ENCODE measurements at regions not wholly inside any gene's neighbourhood (a gene's known extent, or its start where the extent isn't known, plus 50 kb on each side); places are given as distances from the start of the nearest gene placed in this dataset.

DNA sequence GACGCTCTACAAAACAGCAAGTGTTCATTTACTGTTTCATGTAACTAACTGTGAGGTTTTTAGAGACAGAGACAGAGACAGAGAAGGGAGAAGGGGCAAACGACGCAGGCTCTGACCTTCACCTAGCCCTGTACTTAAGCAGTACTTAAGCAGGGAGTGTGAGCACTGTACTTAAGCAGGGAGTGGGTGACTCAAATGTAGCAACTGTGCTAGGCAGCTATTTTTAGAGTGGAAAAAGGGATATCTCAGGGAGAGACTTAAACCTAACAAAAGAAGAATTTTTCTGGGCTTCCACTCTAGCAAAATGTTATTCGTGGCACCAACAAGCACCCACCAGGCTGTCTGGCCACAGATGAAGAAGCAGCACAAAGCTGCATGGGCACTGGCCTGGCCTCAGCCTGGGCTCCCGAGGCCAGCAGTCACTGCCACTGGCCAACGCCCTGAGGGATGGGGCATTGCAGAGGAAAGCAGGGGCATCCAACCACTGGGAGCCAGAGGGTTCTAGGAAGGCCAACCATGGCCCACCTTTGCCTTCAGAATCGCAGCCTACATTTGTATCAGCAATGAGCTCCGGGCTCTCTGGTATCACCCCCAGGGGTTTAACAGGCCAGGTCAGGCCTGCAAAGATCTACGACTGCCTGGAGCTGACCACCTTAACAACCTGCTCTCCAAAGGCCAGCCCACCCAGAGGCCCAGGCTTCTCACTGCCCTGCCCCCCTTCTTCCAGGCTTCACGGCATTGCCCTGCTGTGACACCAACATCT is 154.3 kb downstream of the TTC32 start:
- DNase-seq (ENCODE audit: low spot score) = no peak

DNA sequence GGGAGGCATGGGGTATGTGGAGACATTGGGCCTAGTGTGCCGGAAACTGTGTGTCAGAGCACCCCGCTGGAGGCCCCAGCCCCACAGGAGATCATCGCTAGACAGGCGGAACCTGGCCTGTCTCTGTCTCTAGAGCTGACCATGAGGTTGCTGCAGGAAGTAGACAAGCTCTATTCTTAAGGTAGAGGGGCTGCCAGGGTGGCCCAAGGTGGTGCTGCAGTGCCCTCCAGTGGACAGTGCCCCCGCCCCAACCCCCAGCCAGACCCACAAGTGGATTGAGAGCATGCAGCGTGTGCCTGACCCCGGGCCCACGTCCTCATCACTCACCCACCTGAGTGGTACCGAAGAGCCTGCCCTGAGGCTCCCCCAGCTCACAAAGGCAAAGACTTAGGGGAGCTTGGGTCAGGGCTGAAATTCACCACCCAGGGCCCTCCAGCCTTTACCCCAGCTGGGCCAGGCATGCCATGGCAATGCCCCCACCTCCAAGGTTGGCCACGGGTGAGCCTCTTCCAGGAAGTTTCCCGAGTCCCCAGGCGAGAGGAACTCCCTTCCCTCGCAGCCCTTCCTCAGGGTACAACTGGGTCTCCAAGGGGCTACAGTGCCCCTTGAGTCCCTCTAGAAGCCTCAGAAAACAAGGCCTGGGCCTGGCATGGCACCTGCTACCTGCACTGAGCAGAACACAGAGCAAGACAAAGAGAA is 155.0 kb downstream of the TTC32 start:
- no peak for DNase-seq (ENCODE audit: low spot score)

DNA sequence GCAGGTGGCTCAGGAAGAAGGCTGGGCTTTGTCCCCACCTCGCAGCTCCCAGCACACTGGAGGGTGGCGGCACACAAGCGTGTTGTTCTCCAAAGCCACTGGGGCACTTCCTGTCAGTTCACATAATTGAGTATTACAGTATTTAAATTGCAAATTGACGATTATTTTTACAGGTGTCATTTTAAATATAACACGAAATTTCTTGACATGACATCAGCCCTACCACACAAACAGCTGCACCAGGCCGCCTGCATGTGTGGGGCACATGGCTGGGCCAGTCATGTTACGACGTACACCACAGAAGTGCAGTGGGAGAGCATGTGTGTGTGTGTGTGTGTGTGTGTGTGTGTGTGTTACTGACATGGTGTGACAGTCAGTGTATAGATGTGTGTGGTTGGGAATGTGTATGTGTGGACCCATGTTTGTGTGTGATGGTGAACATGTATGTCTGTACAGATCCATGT is 155.6 kb downstream of the TTC32 start:
- DNase-seq (ENCODE audit: low spot score) = no peak

DNA sequence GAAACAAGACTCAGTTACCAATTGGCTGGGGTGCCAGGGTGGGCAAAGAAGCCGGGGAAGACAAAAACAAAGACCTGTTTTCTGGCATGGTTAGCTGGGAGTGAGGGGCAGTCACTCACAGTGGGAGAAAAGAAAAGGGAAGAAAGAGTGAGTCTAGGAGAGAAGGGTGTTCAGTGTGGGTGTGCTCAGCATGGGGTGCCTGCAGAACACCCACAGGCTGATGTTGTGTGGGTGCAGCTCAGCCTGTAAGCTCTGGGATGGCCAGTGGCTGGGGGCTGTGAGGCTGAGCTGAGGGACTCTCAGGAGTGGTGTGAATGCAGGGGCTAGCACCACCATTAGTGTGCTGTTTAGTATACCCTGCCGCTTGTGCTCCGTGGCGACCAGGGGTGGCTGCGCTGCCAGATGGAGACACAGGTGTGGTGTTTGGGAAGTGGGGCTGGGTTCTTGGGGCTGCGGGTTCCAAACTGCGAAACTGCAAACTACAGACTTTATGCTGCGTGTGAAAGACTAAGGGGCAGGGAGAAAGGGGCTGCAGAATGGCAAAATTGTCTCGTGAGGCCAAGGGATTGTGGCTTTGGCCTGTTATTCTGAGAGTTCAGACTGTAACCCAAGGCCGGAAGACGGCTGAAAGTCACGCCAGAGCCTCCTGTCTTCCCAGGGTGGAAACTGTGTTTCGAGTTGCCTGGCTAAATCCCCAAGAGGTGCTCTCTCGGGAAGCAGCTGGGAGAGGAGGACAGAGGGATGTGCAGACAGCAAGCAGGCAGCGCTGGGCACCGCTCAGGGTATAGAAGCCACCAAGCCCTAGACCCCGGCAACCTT is 156.3 kb downstream of the TTC32 start:
- no peak for DNase-seq (ENCODE audit: low spot score)

DNA sequence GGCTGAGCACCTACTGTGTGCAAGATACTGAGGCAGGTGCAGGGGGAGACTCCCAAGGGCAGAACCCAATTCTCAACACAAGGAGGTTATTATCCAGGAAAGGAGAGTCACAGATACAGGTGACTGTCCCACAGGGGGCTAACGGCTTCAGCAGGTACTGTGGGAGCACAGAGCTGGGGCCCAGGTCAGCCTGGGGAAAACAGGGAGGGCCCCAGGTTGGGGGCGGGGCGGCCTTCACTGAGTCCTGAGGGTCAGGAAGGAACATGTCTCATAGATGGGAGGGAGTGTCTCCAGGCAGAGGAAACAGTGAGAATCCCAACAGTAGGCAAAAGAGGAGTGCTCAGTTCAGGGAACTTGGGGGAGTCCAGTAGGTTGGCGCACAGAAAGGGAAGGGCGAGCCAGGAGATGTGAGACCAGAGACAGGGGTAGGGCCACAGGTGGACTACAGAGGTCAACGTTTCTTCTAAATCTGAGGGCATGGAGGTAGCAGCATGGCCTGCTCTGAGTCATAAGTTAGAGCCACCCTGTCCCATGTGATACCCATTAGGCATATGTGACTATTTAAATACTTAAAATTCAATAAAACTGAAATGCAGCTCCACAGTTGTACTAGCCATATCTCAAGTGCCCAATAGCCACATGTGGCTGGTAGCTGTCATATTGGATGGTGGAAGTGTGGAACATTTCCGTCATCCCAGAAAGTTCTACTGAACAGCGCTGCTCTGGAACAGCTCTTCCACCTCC is 157.2 kb downstream of the TTC32 start:
- DNase-seq (ENCODE audit: low spot score) = no peak

DNA sequence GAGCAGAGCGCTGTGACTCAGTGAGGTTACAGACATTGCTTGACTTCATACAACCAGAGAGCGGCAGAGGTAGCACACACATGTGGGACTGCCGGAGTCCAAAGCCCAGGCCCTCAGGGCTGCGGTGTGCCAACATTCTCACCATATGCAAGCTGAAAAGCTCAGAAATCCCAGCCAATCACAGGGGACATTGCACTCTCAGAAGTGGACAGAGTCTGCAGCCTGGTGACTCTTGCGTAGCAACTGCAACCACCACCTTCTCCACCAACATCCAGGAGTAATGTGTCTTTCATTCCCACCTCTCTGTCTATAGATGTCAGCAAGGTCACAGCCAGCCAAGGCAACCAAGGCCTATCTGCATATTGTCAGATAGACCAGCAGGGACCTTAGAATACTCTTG is 158.1 kb downstream of the TTC32 start:
- DNase-seq (ENCODE audit: low spot score) = no peak

DNA sequence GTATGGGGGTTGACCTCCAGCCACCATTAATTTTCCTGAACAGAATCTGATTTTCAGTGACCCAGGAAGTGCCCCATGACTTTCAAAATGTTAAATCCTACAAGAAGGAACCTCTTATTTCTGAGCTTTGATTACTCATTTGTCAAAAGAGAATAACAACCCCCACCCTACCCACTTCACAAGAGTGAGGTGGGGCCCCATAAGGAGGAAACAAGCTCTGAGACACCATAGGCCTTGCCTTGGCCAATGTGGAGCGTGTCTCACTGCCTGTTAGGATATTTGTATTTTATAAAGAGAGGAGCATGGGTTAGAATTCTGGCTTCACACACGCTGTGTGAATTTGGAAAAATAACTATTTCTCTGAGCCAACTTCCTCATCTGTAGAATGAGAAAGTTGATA is 158.9 kb downstream of the TTC32 start:
- no peak for DNase-seq (ENCODE audit: low spot score)

DNA sequence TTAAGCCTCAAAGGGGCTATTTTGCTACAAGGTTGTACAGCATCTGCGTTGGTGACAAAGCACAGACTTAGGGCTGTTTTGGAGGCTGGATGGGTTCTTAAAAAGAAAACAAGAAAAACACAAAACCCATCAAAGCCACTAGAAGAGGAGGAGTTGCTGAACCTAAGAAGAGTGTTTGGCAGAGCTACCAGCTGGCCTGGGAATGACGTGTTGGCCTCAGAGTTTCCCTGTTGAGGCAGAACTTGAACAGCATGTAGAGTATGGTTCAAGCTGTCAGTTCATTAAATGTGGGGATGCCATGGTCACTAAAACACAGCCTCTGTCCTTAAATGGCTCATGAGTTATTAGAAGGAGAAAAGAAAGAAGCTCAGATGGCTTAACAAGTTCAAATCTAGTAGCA is 162.5 kb downstream of the TTC32 start:
- no peak for DNase-seq (ENCODE audit: low spot score)

DNA sequence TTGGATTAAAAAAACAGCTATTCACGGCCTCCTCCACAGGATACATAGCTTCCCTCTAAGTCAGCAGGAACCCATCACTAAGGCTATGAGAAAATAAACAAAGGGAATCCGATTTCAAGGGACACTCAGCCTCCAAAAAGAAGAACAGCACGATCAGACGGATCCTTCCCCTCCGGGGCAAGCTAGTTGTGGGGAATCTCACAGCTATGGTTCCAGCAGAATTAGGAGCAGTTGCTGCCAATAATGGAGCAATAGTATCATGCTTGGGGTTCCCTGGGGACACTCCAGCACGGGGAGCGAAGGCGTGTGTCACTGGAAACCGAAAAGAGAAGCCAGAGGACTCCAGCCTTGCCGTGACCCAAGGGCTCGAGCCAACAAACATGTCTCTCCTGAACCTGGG is 163.1 kb downstream of the TTC32 start:
- DNase-seq (ENCODE audit: low spot score) = no peak

DNA sequence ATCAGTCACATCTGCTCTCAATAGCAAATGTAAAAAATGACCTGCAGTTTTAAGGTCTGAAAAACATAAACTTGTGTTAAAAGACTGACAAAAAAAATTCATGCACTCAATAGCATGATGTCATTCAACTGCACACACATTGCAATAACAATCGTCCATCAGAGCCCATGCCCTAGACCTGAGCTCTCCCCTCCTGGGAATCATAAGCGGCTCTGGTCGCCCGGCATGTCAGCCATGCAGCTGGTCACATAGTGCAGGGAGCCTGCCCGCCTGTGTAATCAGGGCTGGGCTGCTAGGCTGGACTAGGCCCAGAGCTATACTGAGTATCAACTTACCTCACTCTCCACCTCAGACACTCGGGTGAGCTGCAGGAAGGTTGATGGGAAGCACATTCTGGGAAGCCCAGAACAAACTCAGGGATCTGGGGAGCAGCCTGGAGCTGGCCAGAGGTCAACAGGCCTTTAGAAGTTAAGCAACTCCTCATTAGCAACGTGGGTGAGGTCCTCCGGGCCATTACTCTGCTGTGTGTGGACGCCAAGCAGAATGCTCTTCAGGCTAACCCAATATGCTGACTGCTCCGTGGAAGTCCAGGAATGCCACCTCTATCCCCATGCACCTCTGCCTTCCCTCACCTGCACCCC is 165.5 kb downstream of the TTC32 start:
- DNase-seq (ENCODE audit: low spot score) = no peak

DNA sequence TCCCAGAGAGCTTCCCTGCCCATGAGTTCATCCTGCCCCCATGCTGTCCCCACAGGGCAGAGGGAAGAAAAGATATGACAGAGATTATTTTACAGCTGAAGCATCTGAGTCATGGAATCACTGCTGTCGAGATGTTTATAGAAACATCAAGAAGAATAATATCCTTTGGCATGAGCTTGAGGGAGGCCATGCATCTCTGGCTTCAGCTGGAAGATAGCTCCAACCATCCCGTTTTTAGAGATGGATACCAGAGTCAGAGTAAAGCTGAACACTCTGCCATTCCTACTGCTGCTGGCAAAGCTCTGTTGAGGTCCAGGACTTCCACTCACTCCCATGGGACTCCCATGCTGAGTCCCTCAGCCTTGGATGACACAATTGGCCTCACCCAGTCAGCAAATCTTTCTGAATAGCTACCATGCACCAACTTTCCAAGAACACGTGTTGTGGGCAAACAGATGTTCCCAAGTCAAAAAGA is 167.8 kb downstream of the TTC32 start:
- no peak for DNase-seq (ENCODE audit: low spot score)

DNA sequence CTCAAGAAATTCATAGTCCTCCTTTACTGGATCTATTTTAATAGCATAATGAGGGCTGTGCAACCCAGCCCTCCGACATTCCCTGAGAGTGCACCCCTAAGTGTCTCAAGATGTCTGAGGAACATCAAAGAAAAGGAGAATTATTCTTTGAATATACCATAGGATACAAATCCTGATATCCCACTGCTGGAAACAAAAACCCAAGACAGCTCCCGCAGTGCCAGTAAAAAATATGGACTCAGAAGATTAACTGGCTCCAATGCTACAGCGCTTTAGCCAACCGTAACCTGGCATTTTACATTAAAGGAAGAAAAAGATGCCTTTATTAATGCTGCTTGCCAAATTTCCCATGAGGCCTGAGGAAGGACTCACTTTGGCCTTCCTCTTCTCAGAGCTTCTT is 168.4 kb downstream of the TTC32 start:
- DNase-seq (ENCODE audit: low spot score) = no peak

DNA sequence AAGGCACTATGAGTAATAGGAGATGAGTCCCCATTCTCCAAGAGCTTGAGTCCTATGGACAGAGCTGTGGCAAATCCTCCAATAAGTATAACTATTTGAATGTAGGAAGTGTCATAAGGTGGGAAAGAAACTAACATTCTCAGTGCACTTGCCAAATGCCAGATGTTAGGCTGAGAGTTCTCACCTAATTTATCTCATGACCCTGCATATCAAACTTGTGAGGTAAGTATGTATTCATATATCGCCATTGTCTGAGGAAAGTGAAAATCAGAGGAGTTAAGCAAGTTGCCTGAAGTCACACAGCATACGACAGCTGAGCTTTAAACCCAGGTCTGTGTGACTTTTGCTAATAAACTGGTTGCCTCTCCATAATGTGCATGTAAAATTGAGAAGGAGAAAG is 169.5 kb downstream of the TTC32 start:
- no peak for DNase-seq (ENCODE audit: low spot score)

DNA sequence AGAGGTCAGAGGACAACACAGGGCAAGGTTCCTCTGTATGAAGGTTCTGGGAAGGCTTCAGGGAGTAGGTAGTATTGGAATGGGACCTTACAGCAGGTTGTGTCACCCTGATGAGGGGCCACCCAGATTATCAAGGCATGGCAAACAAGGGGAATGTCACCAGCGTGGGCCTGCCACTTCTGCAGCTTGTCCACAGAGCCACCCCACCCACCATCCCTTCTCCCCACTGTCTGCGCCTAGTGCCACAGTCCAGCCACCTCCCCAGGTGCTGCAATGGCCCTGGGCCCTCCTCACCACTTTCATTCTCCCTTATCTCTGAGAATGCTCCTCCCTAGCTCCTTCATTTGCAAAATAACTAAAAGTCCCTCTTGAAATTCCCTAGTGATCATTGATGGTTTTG is 170.3 kb downstream of the TTC32 start:
- DNase-seq (ENCODE audit: low spot score) = no peak

DNA sequence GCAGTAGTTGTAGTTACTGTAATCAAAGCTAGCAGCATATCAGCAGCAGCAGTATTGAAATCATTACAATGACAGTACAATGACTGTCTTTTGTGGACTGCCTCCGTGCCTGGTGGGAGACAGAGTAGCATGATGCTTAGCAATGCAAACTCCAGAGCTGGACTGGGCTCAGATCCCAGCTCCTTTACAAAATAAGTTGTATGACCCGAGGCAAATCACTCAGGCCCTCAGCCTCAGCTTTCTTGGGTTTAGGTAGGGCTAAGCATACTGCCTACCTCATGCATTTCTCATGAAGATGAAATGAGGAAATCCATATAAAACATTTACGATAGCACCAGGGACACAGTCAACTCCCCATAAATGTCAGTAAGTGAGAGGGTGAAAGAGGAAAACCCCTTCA is 170.7 kb downstream of the TTC32 start:
- DNase-seq (ENCODE audit: low spot score) = no peak

DNA sequence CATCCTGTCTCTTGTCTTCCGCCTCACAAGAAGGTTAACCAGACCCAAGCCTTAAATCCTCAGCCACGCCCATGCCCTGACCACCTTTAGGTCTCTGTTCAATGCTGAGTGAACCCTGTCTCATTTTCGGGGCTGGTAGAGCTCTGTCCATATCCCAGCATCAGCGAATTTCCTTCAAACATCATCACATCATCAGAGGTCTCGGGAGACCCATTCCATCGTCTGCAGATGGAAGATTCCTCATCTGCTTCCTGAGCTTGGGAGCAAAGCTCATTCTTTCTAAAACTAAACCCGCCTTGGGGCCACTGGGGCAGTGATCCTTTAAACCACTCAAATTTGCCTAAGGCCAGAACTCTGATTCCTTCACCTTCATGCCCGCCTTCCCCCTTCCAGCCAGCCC is 173.7 kb downstream of the TTC32 start:
- DNase-seq (ENCODE audit: low spot score) = no peak

DNA sequence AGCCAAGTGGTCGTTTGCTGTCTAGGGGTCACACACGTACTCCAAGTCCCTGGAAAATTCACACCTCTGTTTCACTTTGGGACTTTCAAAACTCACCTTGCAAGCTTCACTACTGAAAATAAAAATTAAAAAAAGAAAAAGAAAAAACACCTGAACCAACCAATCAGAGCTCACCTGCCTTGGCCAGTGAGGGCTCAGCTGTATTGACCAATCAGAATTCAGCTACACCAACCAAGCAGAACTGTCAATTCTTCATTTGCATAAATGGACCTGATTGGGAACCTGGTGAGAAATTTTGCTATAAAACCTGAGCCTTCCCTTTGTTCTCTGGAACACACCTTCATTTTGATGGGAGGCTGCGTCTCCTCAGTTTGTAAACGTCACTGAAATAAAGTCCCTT is 176.4 kb downstream of the TTC32 start:
- no peak for DNase-seq (ENCODE audit: low spot score)

DNA sequence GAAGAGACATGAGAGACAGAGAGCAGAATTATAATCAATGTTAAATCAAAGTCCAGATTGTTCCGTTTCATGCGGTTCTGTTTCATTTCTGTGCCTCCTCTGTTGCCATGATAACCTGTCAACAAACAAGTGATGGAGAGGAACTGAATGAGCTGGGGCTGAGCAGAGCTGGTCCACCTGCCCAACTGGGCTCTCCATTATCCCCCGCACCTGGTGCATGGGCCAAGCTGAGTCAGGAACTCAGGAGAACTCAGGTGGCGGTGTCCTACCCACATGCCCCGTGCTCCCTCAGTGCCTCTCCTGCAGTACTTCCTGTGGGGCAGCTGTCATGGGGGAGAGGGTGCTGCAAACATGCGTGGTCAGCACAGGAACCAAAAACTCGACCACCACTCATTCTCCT is 178.8 kb downstream of the TTC32 start:
- DNase-seq (ENCODE audit: low spot score) = no peak

DNA sequence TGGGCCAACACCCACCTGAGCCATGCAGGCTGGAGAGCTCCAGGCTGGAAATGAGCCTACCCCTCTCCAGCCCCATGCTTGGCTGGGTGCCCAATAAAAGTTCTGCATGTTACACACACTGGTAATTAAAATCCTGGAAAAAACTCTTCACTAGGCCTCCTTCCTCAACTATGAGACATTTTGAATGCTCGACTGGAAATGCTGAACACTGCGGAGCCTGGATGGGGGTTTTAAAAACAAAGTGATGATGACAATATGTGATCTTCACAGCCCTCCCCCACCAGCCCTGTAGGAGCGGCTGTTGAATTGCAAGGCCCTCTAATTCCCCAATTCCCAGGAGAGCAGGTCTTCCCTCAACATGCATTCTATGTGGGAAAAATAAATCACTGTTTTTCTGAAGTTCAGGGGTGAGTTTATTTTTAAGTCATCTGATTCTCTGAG is 179.2 kb downstream of the TTC32 start:
- no peak for DNase-seq (ENCODE audit: low spot score)

DNA sequence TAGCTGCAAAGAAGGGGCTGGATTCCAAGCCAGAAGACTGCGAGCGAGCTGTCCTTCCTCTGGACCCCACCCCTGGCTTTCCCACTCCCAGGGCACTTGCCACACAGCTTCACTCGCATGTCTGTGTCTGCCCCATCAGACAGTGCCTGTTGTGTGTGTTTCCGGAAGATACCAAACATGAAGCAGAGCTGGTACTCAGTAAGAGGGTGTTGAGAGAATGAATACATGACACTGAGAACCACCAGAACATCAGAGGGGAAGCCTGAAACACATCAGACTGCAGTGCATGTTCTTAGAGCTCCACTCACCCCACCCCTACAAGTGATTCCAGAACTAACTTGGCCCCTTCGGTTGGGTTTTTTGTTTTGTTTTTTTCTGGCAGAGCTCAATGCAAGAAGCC is 181.5 kb downstream of the TTC32 start:
- no peak for DNase-seq (ENCODE audit: low spot score)

DNA sequence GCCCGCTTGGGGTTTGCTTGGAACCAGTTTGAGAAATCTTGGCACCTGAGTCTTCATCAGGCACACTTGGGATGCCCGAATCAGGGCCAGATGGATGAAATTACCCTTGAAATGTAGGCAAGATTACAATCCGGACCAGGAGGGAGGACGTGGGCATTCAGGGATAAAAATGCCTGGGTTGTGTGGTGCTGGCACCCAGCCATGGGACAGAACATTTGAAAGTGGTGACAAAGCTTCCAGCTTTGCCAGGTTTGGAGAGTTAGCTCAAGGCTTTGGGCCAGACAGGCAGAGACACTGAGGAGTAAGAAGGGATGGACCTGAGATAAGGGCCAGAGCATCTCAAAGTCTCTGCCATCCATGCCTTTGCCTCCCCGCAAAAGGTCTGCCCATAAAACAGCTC is 182.2 kb downstream of the TTC32 start:
- no peak for DNase-seq (ENCODE audit: low spot score)

DNA sequence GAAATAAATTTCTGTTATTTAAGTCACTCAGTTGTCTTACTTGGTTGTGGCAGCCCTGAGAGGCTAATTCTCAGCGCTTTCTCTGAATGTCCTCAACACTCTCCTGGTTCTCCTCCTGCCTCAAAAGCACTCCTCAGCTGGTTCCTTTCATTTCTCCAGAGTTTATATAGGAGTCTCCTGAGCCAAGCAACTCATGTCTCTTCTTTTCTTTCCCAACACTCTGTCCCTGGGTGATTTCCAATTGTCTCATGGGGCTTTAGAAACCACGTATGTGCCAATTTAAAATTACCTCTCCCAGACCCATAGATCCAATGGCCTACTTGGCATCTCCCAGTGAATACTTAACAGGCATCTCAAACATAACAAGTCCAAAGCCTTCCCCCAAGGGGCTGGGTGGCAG is 184.3 kb downstream of the TTC32 start:
- DNase-seq (ENCODE audit: low spot score) = no peak

Data from CD4-positive, alpha-beta T cell treated with Interleukin-15 for 4 hours (primary cell).